ENCODE measurements at regions not wholly inside any gene's neighbourhood (a gene's known extent, or its start where the extent isn't known, plus 50 kb on each side); places are given as distances from the start of the nearest gene placed in this dataset.

DNA sequence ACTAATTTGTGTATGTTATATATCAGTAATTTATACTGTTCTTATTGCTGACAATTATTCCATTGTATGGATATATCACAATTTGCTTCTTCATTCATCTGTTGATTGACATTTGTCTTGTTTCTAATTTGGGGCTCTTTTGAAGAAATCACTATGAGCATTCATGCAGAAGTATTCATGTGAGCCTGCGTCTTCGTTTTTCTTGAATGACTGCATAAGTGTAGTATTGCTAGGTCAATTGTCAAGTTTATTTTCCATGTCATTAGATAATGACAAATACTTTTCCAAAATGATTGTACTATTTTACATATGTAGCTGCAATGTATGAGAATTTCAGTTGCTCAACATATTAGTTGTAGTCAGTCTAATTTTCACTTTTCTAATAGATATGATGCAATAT is 1796.9 kb downstream of the SLITRK5 start:
- POLR2A ChIA-PET, result no interaction called here
- no peak for TF ChIP-seq TEAD1 (CRISPR knock-in tag; IDR thresholded peaks at IDR 0.05)
- no peak for TF ChIP-seq GRHL2 (CRISPR knock-in tag; IDR thresholded peaks at IDR 0.05; ENCODE audit: insufficient replicate concordance, severe bottlenecking)
- TF ChIP-seq, protein P1, sequence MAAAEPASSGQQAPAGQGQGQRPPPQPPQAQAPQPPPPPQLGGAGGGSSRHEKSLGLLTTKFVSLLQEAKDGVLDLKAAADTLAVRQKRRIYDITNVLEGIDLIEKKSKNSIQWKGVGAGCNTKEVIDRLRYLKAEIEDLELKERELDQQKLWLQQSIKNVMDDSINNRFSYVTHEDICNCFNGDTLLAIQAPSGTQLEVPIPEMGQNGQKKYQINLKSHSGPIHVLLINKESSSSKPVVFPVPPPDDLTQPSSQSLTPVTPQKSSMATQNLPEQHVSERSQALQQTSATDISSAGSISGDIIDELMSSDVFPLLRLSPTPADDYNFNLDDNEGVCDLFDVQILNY (CRISPR knock-in tag; IDR thresholded peaks at IDR 0.05), result no peak
- TF ChIP-seq, protein P2, sequence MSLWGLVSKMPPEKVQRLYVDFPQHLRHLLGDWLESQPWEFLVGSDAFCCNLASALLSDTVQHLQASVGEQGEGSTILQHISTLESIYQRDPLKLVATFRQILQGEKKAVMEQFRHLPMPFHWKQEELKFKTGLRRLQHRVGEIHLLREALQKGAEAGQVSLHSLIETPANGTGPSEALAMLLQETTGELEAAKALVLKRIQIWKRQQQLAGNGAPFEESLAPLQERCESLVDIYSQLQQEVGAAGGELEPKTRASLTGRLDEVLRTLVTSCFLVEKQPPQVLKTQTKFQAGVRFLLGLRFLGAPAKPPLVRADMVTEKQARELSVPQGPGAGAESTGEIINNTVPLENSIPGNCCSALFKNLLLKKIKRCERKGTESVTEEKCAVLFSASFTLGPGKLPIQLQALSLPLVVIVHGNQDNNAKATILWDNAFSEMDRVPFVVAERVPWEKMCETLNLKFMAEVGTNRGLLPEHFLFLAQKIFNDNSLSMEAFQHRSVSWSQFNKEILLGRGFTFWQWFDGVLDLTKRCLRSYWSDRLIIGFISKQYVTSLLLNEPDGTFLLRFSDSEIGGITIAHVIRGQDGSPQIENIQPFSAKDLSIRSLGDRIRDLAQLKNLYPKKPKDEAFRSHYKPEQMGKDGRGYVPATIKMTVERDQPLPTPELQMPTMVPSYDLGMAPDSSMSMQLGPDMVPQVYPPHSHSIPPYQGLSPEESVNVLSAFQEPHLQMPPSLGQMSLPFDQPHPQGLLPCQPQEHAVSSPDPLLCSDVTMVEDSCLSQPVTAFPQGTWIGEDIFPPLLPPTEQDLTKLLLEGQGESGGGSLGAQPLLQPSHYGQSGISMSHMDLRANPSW (CRISPR knock-in tag; conservative IDR thresholded peaks at IDR 0.05; ENCODE audit: low read depth), result no peak
- TF ChIP-seq, protein P3, sequence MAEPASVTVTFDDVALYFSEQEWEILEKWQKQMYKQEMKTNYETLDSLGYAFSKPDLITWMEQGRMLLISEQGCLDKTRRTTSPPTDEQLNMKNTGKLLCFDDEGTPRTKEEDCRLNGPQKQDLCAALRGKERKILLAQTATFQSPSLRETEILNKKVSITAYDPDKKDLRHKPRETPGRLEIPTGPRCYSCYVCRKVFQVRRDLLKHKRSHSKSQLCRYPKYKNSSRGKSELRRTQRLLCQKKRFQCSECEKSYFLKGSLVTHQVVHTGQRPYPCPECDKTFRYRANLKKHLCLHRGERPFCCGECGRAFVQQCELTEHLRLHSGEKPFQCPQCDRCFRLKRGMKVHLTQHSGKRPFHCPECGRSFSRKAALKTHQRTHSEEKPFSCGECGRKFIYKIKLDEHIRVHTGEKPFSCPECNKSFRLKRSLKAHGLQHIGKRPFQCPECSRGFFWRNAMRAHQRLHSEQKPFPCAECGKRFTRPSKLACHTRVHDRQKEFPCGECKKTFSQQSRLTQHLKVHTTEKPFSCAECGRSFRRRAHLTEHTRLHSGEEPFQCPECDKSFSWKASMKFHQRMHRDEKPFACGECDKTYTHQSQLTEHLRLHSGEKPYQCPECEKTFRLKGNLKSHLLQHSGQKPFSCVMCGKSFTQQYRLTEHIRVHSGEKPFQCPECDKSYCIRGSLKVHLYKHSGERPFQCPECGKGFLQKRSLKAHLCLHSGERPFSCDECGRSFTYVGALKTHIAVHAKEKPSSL (CRISPR knock-in tag; conservative IDR thresholded peaks at IDR 0.05), result no peak
- TF ChIP-seq ZNF219 (CRISPR knock-in tag; IDR thresholded peaks at IDR 0.05; ENCODE audit: borderline replicate concordance), result no peak
- no peak for TF ChIP-seq ZNF416 (CRISPR knock-in tag; IDR thresholded peaks at IDR 0.05)
- TF ChIP-seq NFATC4 (CRISPR knock-in tag; IDR thresholded peaks at IDR 0.05), result no peak
- no peak for DNase-seq (ENCODE audit: low spot score)
- Mint-ChIP-seq H3K27me3 (ENCODE audit: low read depth) (no peaks in the 10 kb centered on the region), H3K36me3 (peaks cover 3% of the 10 kb centered on the region; the same call in 1 of the 2 replicates), H3K27ac (no peak overlapping the region), H3K4me3 (no peak overlapping the region), H3K9me3 (peaks cover 24% of the 10 kb centered on the region), H3K4me1 (no peaks in the 10 kb centered on the region)
- ATAC-seq, result no peak
- CTCF ChIA-PET, result no interaction called here

DNA sequence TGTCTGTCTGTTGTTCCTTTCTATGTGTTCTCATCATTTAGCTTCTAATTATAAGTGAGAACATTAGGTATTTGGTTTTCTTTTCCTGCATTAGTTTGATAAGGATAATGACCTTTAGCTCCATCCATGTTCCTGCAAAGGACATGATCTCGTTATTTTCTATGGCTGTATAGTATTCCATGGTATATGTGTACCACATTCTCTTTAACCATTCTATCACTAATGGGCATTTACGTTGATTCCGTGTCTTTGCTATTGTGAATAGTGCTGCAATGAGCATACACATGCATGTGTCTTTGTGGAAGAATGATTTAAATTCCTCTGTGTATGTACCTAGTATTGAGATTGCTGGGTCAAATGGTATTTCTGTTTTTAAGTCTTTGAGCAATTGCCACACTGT is 1799.7 kb downstream of the SLITRK5 start:
- no peak for TF ChIP-seq NFATC4 (CRISPR knock-in tag; IDR thresholded peaks at IDR 0.05)
- no peak for TF ChIP-seq ATF1 (CRISPR knock-in tag; IDR thresholded peaks at IDR 0.05)
- TF ChIP-seq, protein P4, sequence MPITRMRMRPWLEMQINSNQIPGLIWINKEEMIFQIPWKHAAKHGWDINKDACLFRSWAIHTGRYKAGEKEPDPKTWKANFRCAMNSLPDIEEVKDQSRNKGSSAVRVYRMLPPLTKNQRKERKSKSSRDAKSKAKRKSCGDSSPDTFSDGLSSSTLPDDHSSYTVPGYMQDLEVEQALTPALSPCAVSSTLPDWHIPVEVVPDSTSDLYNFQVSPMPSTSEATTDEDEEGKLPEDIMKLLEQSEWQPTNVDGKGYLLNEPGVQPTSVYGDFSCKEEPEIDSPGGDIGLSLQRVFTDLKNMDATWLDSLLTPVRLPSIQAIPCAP (CRISPR knock-in tag; IDR thresholded peaks at IDR 0.05), result no peak
- no peak for TF ChIP-seq ZNF121 (CRISPR knock-in tag; IDR thresholded peaks at IDR 0.05)
- TF ChIP-seq SOX15 (CRISPR knock-in tag; IDR thresholded peaks at IDR 0.05), result no peak
- TF ChIP-seq GTF2I (CRISPR knock-in tag; conservative IDR thresholded peaks at IDR 0.05), result no peak
- TF ChIP-seq, protein P5, sequence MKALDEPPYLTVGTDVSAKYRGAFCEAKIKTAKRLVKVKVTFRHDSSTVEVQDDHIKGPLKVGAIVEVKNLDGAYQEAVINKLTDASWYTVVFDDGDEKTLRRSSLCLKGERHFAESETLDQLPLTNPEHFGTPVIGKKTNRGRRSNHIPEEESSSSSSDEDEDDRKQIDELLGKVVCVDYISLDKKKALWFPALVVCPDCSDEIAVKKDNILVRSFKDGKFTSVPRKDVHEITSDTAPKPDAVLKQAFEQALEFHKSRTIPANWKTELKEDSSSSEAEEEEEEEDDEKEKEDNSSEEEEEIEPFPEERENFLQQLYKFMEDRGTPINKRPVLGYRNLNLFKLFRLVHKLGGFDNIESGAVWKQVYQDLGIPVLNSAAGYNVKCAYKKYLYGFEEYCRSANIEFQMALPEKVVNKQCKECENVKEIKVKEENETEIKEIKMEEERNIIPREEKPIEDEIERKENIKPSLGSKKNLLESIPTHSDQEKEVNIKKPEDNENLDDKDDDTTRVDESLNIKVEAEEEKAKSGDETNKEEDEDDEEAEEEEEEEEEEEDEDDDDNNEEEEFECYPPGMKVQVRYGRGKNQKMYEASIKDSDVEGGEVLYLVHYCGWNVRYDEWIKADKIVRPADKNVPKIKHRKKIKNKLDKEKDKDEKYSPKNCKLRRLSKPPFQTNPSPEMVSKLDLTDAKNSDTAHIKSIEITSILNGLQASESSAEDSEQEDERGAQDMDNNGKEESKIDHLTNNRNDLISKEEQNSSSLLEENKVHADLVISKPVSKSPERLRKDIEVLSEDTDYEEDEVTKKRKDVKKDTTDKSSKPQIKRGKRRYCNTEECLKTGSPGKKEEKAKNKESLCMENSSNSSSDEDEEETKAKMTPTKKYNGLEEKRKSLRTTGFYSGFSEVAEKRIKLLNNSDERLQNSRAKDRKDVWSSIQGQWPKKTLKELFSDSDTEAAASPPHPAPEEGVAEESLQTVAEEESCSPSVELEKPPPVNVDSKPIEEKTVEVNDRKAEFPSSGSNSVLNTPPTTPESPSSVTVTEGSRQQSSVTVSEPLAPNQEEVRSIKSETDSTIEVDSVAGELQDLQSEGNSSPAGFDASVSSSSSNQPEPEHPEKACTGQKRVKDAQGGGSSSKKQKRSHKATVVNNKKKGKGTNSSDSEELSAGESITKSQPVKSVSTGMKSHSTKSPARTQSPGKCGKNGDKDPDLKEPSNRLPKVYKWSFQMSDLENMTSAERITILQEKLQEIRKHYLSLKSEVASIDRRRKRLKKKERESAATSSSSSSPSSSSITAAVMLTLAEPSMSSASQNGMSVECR (CRISPR knock-in tag; IDR thresholded peaks at IDR 0.05; ENCODE audit: borderline replicate concordance), result no peak
- TF ChIP-seq ZNF416 (CRISPR knock-in tag; IDR thresholded peaks at IDR 0.05), result no peak
- TF ChIP-seq JUN (CRISPR knock-in tag; IDR thresholded peaks at IDR 0.05), result no peak
- no peak for TF ChIP-seq ZBTB21 (CRISPR knock-in tag; IDR thresholded peaks at IDR 0.05; ENCODE audit: borderline replicate concordance)
- TF ChIP-seq, protein P6, sequence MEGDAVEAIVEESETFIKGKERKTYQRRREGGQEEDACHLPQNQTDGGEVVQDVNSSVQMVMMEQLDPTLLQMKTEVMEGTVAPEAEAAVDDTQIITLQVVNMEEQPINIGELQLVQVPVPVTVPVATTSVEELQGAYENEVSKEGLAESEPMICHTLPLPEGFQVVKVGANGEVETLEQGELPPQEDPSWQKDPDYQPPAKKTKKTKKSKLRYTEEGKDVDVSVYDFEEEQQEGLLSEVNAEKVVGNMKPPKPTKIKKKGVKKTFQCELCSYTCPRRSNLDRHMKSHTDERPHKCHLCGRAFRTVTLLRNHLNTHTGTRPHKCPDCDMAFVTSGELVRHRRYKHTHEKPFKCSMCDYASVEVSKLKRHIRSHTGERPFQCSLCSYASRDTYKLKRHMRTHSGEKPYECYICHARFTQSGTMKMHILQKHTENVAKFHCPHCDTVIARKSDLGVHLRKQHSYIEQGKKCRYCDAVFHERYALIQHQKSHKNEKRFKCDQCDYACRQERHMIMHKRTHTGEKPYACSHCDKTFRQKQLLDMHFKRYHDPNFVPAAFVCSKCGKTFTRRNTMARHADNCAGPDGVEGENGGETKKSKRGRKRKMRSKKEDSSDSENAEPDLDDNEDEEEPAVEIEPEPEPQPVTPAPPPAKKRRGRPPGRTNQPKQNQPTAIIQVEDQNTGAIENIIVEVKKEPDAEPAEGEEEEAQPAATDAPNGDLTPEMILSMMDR (IDR thresholded peaks at IDR 0.05), result no peak
- TF ChIP-seq ELF4 (CRISPR knock-in tag; IDR thresholded peaks at IDR 0.05; ENCODE audit: low read depth), result no peak
- no peak for TF ChIP-seq ZNF263 (CRISPR knock-in tag; IDR thresholded peaks at IDR 0.05; ENCODE audit: low read depth)
- no peak overlapping the region for H3K27ac Mint-ChIP-seq
- POLR2A ChIA-PET, result interaction anchor here (0.6 kb wide), 1 partner anchor 371 kb away, joined by 3 read pairs; no protein-coding TSS in a partner anchor
- CTCF ChIA-PET, result no interaction called here
- ATAC-seq (no peak), DNase-seq (ENCODE audit: low spot score) (no peak)
- H3K4me1 Mint-ChIP-seq, result 0 out of 2 replicates have a peak, but pooled peaks cover 2% of the 10 kb centered on the region
- H3K9me3 Mint-ChIP-seq, result peaks cover 51% of the 10 kb centered on the region
- H3K36me3 Mint-ChIP-seq, result peaks cover 23% of the 10 kb centered on the region
- no peaks in the 10 kb centered on the region; the same call in 1 of the 2 replicates for H3K27me3 Mint-ChIP-seq (ENCODE audit: low read depth)
- no peak overlapping the region for H3K4me3 Mint-ChIP-seq
